Gastroesophageal sphincter (tissue), 3 donors: ENCODE measurements at regions not wholly inside any gene's neighbourhood (a gene's known extent, or its start where the extent isn't known, plus 50 kb on each side); places are given as distances from the start of the nearest gene placed in this dataset.

ENCODE experiments used
- CTCF ChIP-seq, 4 experiments: fragments of 200-600 bp in 2 of 4; fragments of 450-650 bp in 2 of 4; sonication (generic) in 1 of 4; IDR thresholded peaks; one replicate each; pipeline ENCODE4 v1.5.1; 2017 to 2019; ENCODE audit warnings: antibody characterized with exemption in 4 of 4, mild to moderate bottlenecking in 2 of 4, moderate library complexity in 2 of 4
- POLR2A ChIP-seq, 2 donors: fragments of 450-650 bp; IDR thresholded peaks; one replicate each; pipeline ENCODE4 v1.6.1; 2017; ENCODE audit warnings: antibody characterized with exemption in 2 of 2, mild to moderate bottlenecking in 2 of 2, moderate library complexity in 1 of 2
- POLR2AphosphoS5 ChIP-seq: sonication (generic); formaldehyde crosslinking; IDR thresholded peaks from one replicate; pipeline ENCODE4 v1.6.1; 2017; ENCODE audit warnings: antibody characterized with exemption

GRCh38 chr10:21398563-21399231 lies 126.8 kb downstream of the SKIDA1 start:
- TF ChIP-seq POLR2A (IDR thresholded peaks at IDR 0.05): no peak
- no peak for TF ChIP-seq CTCF (IDR thresholded peaks at IDR 0.05)
- no peak for TF ChIP-seq POLR2AphosphoS5
